ENCODE measurements at regions not wholly inside any gene's neighbourhood (a gene's known extent, or its start where the extent isn't known, plus 50 kb on each side); places are given as distances from the start of the nearest gene placed in this dataset.
"Not testable (repeated sequence)": the region's sequence is repeated elsewhere in the genome, so short reads cannot be mapped to it uniquely, and the experiment has no call there.

- no CpG with 5 or more reads among the region's 1 CpG for WGBS (ENCODE audit: insufficient coverage, insufficient read length)
- Histone ChIP-seq H3K27me3 (ENCODE audit: control insufficient read depth, insufficient read depth, low read length) (no peaks in the 10 kb centered on the region), H3K27ac (ENCODE audit: low read length) (no peak overlapping the region), H3K36me3 (ENCODE audit: control insufficient read depth, insufficient read depth, low read length) (no peaks in the 10 kb centered on the region), H3K4me1 (ENCODE audit: control insufficient read depth, insufficient read depth, low read length) (no peaks in the 10 kb centered on the region), H3K4me3 (ENCODE audit: low read length) (no peak overlapping the region), H3K9me3 (ENCODE audit: control insufficient read depth, insufficient read depth, low read length) (no peaks in the 10 kb centered on the region)
- no peak for DNase-seq (ENCODE audit: low read depth, low spot score)
Observed at GRCh38 chr1:181911715-181912114, 149.8 kb downstream of the ZNF648 start.

GRCh38 chr1:181910905-181911304 lies 150.6 kb downstream of the ZNF648 start:
- Histone ChIP-seq H3K9me3 (ENCODE audit: control insufficient read depth, insufficient read depth, low read length) (no peaks in the 10 kb centered on the region), H3K36me3 (ENCODE audit: control insufficient read depth, insufficient read depth, low read length) (no peaks in the 10 kb centered on the region), H3K27ac (ENCODE audit: low read length) (no peak overlapping the region), H3K4me1 (ENCODE audit: control insufficient read depth, insufficient read depth, low read length) (no peaks in the 10 kb centered on the region), H3K4me3 (ENCODE audit: low read length) (no peak overlapping the region), H3K27me3 (ENCODE audit: control insufficient read depth, insufficient read depth, low read length) (no peaks in the 10 kb centered on the region)
- no CpG with 5 or more reads among the region's 2 CpGs for WGBS (ENCODE audit: insufficient coverage, insufficient read length)
- DNase-seq (ENCODE audit: low read depth, low spot score): no peak

GRCh38 chr1:181909010-181909409 lies 152.5 kb downstream of the ZNF648 start:
- Histone ChIP-seq H3K9me3 (ENCODE audit: control insufficient read depth, insufficient read depth, low read length) (no peaks in the 10 kb centered on the region), H3K4me3 (ENCODE audit: low read length) (no peak overlapping the region), H3K36me3 (ENCODE audit: control insufficient read depth, insufficient read depth, low read length) (no peaks in the 10 kb centered on the region), H3K4me1 (ENCODE audit: control insufficient read depth, insufficient read depth, low read length) (no peaks in the 10 kb centered on the region), H3K27me3 (ENCODE audit: control insufficient read depth, insufficient read depth, low read length) (no peaks in the 10 kb centered on the region), H3K27ac (ENCODE audit: low read length) (no peak overlapping the region)
- WGBS (ENCODE audit: insufficient coverage, insufficient read length): no CpG with 5 or more reads among the region's 1 CpG
- no peak for DNase-seq (ENCODE audit: low read depth, low spot score)

GRCh38 chr1:181906631-181907030 lies 154.9 kb downstream of the ZNF648 start:
- Histone ChIP-seq H3K36me3 (ENCODE audit: control insufficient read depth, insufficient read depth, low read length) (no peaks in the 10 kb centered on the region), H3K4me1 (ENCODE audit: control insufficient read depth, insufficient read depth, low read length) (no peaks in the 10 kb centered on the region), H3K9me3 (ENCODE audit: control insufficient read depth, insufficient read depth, low read length) (no peaks in the 10 kb centered on the region), H3K27me3 (ENCODE audit: control insufficient read depth, insufficient read depth, low read length) (no peaks in the 10 kb centered on the region), H3K27ac (ENCODE audit: low read length) (no peak overlapping the region), H3K4me3 (ENCODE audit: low read length) (no peak overlapping the region)
- DNase-seq (ENCODE audit: low read depth, low spot score): no peak
- no CpG with 5 or more reads among the region's 6 CpGs for WGBS (ENCODE audit: insufficient coverage, insufficient read length)

GRCh38 chr1:181905944-181906597 lies 155.4 kb downstream of the ZNF648 start:
- H3K27me3 ChIP-seq (ENCODE audit: control insufficient read depth, insufficient read depth, low read length): no peaks in the 10 kb centered on the region
- no peak overlapping the region for H3K27ac ChIP-seq (ENCODE audit: low read length)
- H3K4me1 ChIP-seq (ENCODE audit: control insufficient read depth, insufficient read depth, low read length): no peaks in the 10 kb centered on the region
- H3K9me3 ChIP-seq (ENCODE audit: control insufficient read depth, insufficient read depth, low read length): no peaks in the 10 kb centered on the region
- no peak overlapping the region for H3K4me3 ChIP-seq (ENCODE audit: low read length)
- WGBS (ENCODE audit: insufficient coverage, insufficient read length): no CpG with 5 or more reads among the region's 2 CpGs
- no peak for DNase-seq (ENCODE audit: low read depth, low spot score)
- H3K36me3 ChIP-seq (ENCODE audit: control insufficient read depth, insufficient read depth, low read length): no peaks in the 10 kb centered on the region

GRCh38 chr1:181898773-181899172 lies 162.7 kb downstream of the ZNF648 start:
- no peaks in the 10 kb centered on the region for H3K9me3 ChIP-seq (ENCODE audit: control insufficient read depth, insufficient read depth, low read length)
- H3K4me3 ChIP-seq (ENCODE audit: low read length): no peak overlapping the region
- no peaks in the 10 kb centered on the region for H3K36me3 ChIP-seq (ENCODE audit: control insufficient read depth, insufficient read depth, low read length)
- H3K4me1 ChIP-seq (ENCODE audit: control insufficient read depth, insufficient read depth, low read length): no peaks in the 10 kb centered on the region
- no peaks in the 10 kb centered on the region for H3K27me3 ChIP-seq (ENCODE audit: control insufficient read depth, insufficient read depth, low read length)
- H3K27ac ChIP-seq (ENCODE audit: low read length): no peak overlapping the region
- no peak for DNase-seq (ENCODE audit: low read depth, low spot score)

- H3K4me3 ChIP-seq (ENCODE audit: low read length): no peak overlapping the region
- no peaks in the 10 kb centered on the region for H3K9me3 ChIP-seq (ENCODE audit: control insufficient read depth, insufficient read depth, low read length)
- no peaks in the 10 kb centered on the region for H3K27me3 ChIP-seq (ENCODE audit: control insufficient read depth, insufficient read depth, low read length)
- no peaks in the 10 kb centered on the region for H3K4me1 ChIP-seq (ENCODE audit: control insufficient read depth, insufficient read depth, low read length)
- no CpG with 5 or more reads among the region's 2 CpGs for WGBS (ENCODE audit: insufficient coverage, insufficient read length)
- H3K27ac ChIP-seq (ENCODE audit: low read length): no peak overlapping the region
- DNase-seq (ENCODE audit: low read depth, low spot score): no peak
- H3K36me3 ChIP-seq (ENCODE audit: control insufficient read depth, insufficient read depth, low read length): no peaks in the 10 kb centered on the region
Observed at GRCh38 chr1:181896824-181897223, 164.7 kb downstream of the ZNF648 start.

- H3K9me3 ChIP-seq (ENCODE audit: control insufficient read depth, insufficient read depth, low read length): no peaks in the 10 kb centered on the region; the same call in 1 of the 2 replicates
- no peak overlapping the region for H3K4me3 ChIP-seq (ENCODE audit: low read length)
- no peaks in the 10 kb centered on the region for H3K4me1 ChIP-seq (ENCODE audit: control insufficient read depth, insufficient read depth, low read length)
- no peak overlapping the region for H3K27ac ChIP-seq (ENCODE audit: low read length)
- no peak for DNase-seq (ENCODE audit: low read depth, low spot score)
- H3K27me3 ChIP-seq (ENCODE audit: control insufficient read depth, insufficient read depth, low read length): no peaks in the 10 kb centered on the region
- no CpG with 5 or more reads among the region's 5 CpGs for WGBS (ENCODE audit: insufficient coverage, insufficient read length)
- no peaks in the 10 kb centered on the region for H3K36me3 ChIP-seq (ENCODE audit: control insufficient read depth, insufficient read depth, low read length)
Observed at GRCh38 chr1:181894439-181894859, 167.1 kb downstream of the ZNF648 start.

GRCh38 chr1:181893937-181894336 lies 167.6 kb downstream of the ZNF648 start:
- Histone ChIP-seq H3K27me3 (ENCODE audit: control insufficient read depth, insufficient read depth, low read length) (no peaks in the 10 kb centered on the region), H3K36me3 (ENCODE audit: control insufficient read depth, insufficient read depth, low read length) (no peaks in the 10 kb centered on the region), H3K4me1 (ENCODE audit: control insufficient read depth, insufficient read depth, low read length) (no peaks in the 10 kb centered on the region), H3K9me3 (ENCODE audit: control insufficient read depth, insufficient read depth, low read length) (no peaks in the 10 kb centered on the region; the same call in 1 of the 2 replicates), H3K27ac (ENCODE audit: low read length) (no peak overlapping the region), H3K4me3 (ENCODE audit: low read length) (no peak overlapping the region)
- WGBS (ENCODE audit: insufficient coverage, insufficient read length): no CpG with 5 or more reads among the region's 1 CpG
- DNase-seq (ENCODE audit: low read depth, low spot score): no peak

GRCh38 chr1:181893150-181893549 lies 168.4 kb downstream of the ZNF648 start:
- not testable (repeated sequence) for DNase-seq (ENCODE audit: low read depth, low spot score); H3K4me3 ChIP-seq (ENCODE audit: low read length); H3K27ac ChIP-seq (ENCODE audit: low read length); H3K4me1 ChIP-seq (ENCODE audit: control insufficient read depth, insufficient read depth, low read length); H3K9me3 ChIP-seq (ENCODE audit: control insufficient read depth, insufficient read depth, low read length); H3K27me3 ChIP-seq (ENCODE audit: control insufficient read depth, insufficient read depth, low read length); H3K36me3 ChIP-seq (ENCODE audit: control insufficient read depth, insufficient read depth, low read length)

GRCh38 chr1:181872562-181872961 lies 188.9 kb downstream of the ZNF648 start:
- H3K27ac ChIP-seq (ENCODE audit: low read length): no peak overlapping the region
- H3K27me3 ChIP-seq (ENCODE audit: control insufficient read depth, insufficient read depth, low read length): no peaks in the 10 kb centered on the region
- H3K36me3 ChIP-seq (ENCODE audit: control insufficient read depth, insufficient read depth, low read length): no peaks in the 10 kb centered on the region
- H3K9me3 ChIP-seq (ENCODE audit: control insufficient read depth, insufficient read depth, low read length): no peaks in the 10 kb centered on the region
- DNase-seq (ENCODE audit: low read depth, low spot score): no peak
- no peaks in the 10 kb centered on the region for H3K4me1 ChIP-seq (ENCODE audit: control insufficient read depth, insufficient read depth, low read length)
- WGBS (ENCODE audit: insufficient coverage, insufficient read length): no CpG with 5 or more reads among the region's 3 CpGs
- no peak overlapping the region for H3K4me3 ChIP-seq (ENCODE audit: low read length)

Measured in iPS DF 6.9 (cell line).